ENCODE measurements at regions not wholly inside any gene's neighbourhood (a gene's known extent, or its start where the extent isn't known, plus 50 kb on each side); places are given as distances from the start of the nearest gene placed in this dataset.

GRCh38 chr7:68482800-68483199 lies 1115.5 kb upstream of the AUTS2 start:
- TF ChIP-seq POLR2AphosphoS5 (IDR thresholded peaks at IDR 0.05; ENCODE audit: borderline replicate concordance, low read depth, low read length), result no peak
- no peak for TF ChIP-seq EZH2 (IDR thresholded peaks at IDR 0.05)
- peak; percentile 90 for TF ChIP-seq FOXP2 (optimal IDR thresholded peaks at IDR 0.05; ENCODE audit: control extremely low read depth, extremely low read length, insufficient read depth)
- Histone ChIP-seq H3K27ac (no peak overlapping the region), H3K9ac (ENCODE audit: insufficient read length) (no peak overlapping the region), H3K36me3 (ENCODE audit: insufficient read depth, low read length) (no peaks in the 10 kb centered on the region), H3K9me3 (ENCODE audit: low read depth, low read length) (no peaks in the 10 kb centered on the region), H3K4me3 (no peak overlapping the region)
- DNase-seq (ENCODE audit: low read depth, low spot score), result peak; percentile 62

GRCh38 chr7:68484731-68485130 lies 1113.5 kb upstream of the AUTS2 start:
- DNase-seq (ENCODE audit: low read depth, low spot score), result no peak
- TF ChIP-seq EZH2 (IDR thresholded peaks at IDR 0.05) (no peak), POLR2AphosphoS5 (IDR thresholded peaks at IDR 0.05; ENCODE audit: borderline replicate concordance, low read depth, low read length) (no peak), FOXP2 (optimal IDR thresholded peaks at IDR 0.05; ENCODE audit: control extremely low read depth, extremely low read length, insufficient read depth) (no peak)
- Histone ChIP-seq H3K4me3 (no peak overlapping the region), H3K9me3 (ENCODE audit: low read depth, low read length) (no peaks in the 10 kb centered on the region), H3K9ac (ENCODE audit: insufficient read length) (no peak overlapping the region), H3K27ac (no peak overlapping the region), H3K36me3 (ENCODE audit: insufficient read depth, low read length) (no peaks in the 10 kb centered on the region)

DNA sequence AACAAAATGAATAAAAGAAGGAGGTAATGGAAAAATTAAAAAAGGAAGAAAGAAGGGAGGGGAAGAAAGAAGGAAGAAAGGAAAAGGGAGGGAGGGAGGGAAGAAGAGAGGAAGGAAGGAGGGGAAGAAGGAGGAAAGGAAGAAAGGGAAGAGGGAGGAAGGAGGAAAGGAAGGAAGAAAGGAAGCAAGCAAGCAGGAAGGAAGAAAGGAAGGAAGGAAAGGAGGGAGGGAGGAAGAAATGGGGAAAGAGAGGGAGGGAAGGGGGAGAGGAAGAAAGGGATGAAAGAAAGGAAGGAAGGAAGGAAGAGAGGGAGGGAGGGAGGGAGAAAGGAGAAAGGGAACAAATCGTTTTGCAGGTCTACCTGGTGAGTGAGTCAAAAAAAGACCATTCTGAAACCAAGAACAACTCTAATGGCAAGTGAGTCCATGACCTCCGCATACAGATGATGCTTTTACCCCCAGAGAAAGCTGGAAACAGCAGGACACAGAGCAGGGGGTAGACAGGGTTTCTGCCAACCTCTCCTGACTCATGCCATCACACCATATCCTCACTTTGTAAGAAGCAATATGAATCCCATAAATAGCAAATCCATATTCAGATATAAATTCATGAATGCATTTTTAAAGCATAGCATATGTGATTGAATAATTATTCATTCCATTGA lies 1112.9 kb upstream of the AUTS2 start:
- TF ChIP-seq FOXP2 (optimal IDR thresholded peaks at IDR 0.05; ENCODE audit: control extremely low read depth, extremely low read length, insufficient read depth) (no peak), POLR2AphosphoS5 (IDR thresholded peaks at IDR 0.05; ENCODE audit: borderline replicate concordance, low read depth, low read length) (no peak), EZH2 (IDR thresholded peaks at IDR 0.05) (no peak)
- no peaks in the 10 kb centered on the region for H3K9me3 ChIP-seq (ENCODE audit: low read depth, low read length)
- H3K36me3 ChIP-seq (ENCODE audit: insufficient read depth, low read length), result no peaks in the 10 kb centered on the region
- H3K9ac ChIP-seq (ENCODE audit: insufficient read length), result no peak overlapping the region
- H3K4me3 ChIP-seq, result no peak overlapping the region
- DNase-seq (ENCODE audit: low read depth, low spot score), result no peak
- H3K27ac ChIP-seq, result no peak overlapping the region

- Histone ChIP-seq H3K9me3 (ENCODE audit: low read depth, low read length) (no peaks in the 10 kb centered on the region), H3K36me3 (ENCODE audit: insufficient read depth, low read length) (no peaks in the 10 kb centered on the region), H3K9ac (ENCODE audit: insufficient read length) (no peak overlapping the region), H3K4me3 (no peak overlapping the region), H3K27ac (no peak overlapping the region)
- DNase-seq (ENCODE audit: low read depth, low spot score), result no peak
- no peak for TF ChIP-seq POLR2AphosphoS5 (IDR thresholded peaks at IDR 0.05; ENCODE audit: borderline replicate concordance, low read depth, low read length)
- no peak for TF ChIP-seq EZH2 (IDR thresholded peaks at IDR 0.05)
- TF ChIP-seq FOXP2 (optimal IDR thresholded peaks at IDR 0.05; ENCODE audit: control extremely low read depth, extremely low read length, insufficient read depth), result no peak
These were observed 1109.8 kb upstream of the AUTS2 start for GRCh38 chr7:68488341-68489060.

DNA sequence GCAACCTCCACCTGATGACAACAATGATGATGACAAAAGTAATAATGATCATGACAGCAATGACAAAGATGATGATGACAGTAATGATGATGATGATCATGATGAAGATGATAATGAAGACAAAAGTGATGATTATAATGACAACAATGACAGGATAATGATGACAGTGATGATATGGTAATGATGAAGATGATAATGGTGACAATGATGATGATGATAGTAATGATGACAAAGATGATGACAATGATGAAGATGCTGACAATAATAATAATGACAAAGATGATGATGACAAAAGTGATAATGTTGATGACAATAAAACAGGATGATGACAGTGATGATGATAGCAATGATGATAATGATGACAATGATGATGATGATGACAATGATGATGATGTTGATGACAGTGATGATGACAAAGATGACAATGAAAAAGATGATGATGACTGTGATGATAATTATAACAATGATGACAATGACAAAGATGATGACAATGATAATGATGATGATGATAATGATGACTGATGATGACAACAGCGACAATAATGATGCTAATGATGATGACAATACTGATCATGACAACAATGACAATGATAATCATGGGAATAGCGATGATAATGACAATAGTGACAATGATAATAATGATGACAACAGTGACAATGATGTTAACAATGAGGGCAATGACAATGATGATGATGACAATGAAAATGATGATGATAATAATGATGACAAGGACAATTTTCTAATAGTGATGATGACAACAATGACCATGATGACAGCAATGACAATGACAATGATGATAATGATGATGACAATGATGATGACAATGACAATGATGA lies 1106.5 kb upstream of the AUTS2 start:
- no peaks in the 10 kb centered on the region for H3K36me3 ChIP-seq (ENCODE audit: insufficient read depth, low read length)
- no peak overlapping the region for H3K9ac ChIP-seq (ENCODE audit: insufficient read length)
- H3K27ac ChIP-seq, result no peak overlapping the region
- H3K4me3 ChIP-seq, result no peak overlapping the region
- TF ChIP-seq EZH2 (IDR thresholded peaks at IDR 0.05) (no peak), FOXP2 (optimal IDR thresholded peaks at IDR 0.05; ENCODE audit: control extremely low read depth, extremely low read length, insufficient read depth) (no peak), POLR2AphosphoS5 (IDR thresholded peaks at IDR 0.05; ENCODE audit: borderline replicate concordance, low read depth, low read length) (no peak)
- no peak for DNase-seq (ENCODE audit: low read depth, low spot score)
- no peaks in the 10 kb centered on the region for H3K9me3 ChIP-seq (ENCODE audit: low read depth, low read length)

- H3K9me3 ChIP-seq (ENCODE audit: low read depth, low read length), result no peaks in the 10 kb centered on the region
- no peaks in the 10 kb centered on the region for H3K36me3 ChIP-seq (ENCODE audit: insufficient read depth, low read length)
- H3K9ac ChIP-seq (ENCODE audit: insufficient read length), result no peak overlapping the region
- H3K27ac ChIP-seq, result no peak overlapping the region
- H3K4me3 ChIP-seq, result no peak overlapping the region
- no peak for DNase-seq (ENCODE audit: low read depth, low spot score)
- TF ChIP-seq POLR2AphosphoS5 (IDR thresholded peaks at IDR 0.05; ENCODE audit: borderline replicate concordance, low read depth, low read length) (no peak), FOXP2 (optimal IDR thresholded peaks at IDR 0.05; ENCODE audit: control extremely low read depth, extremely low read length, insufficient read depth) (no peak), EZH2 (IDR thresholded peaks at IDR 0.05) (no peak)
These were observed 1106.0 kb upstream of the AUTS2 start for GRCh38 chr7:68492359-68492690.

DNA sequence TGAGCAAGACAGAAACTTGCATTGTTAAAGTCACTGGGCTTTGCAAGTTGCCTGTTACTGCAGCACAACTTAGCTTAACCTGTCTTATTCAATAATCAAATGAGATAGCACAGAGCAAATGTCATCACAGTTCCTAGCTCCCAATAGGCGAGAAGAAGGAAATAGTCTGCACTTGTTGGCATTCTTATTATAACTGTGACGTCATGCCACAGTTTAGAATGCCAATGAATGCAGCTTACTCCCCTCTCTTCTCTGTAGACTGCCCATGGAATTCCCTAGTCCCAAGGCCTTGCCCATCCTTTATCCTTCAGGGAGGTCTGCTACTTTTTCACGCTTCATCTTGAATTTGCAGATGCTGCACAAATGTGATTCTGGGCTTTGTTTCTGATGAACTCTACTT lies 1094.9 kb upstream of the AUTS2 start:
- Histone ChIP-seq H3K9me3 (ENCODE audit: low read depth, low read length) (no peaks in the 10 kb centered on the region), H3K27ac (no peak overlapping the region), H3K4me3 (no peak overlapping the region), H3K9ac (ENCODE audit: insufficient read length) (no peak overlapping the region), H3K36me3 (ENCODE audit: insufficient read depth, low read length) (no peaks in the 10 kb centered on the region)
- TF ChIP-seq EZH2 (IDR thresholded peaks at IDR 0.05) (no peak), FOXP2 (optimal IDR thresholded peaks at IDR 0.05; ENCODE audit: control extremely low read depth, extremely low read length, insufficient read depth) (no peak), POLR2AphosphoS5 (IDR thresholded peaks at IDR 0.05; ENCODE audit: borderline replicate concordance, low read depth, low read length) (no peak)
- no peak for DNase-seq (ENCODE audit: low read depth, low spot score)

DNA sequence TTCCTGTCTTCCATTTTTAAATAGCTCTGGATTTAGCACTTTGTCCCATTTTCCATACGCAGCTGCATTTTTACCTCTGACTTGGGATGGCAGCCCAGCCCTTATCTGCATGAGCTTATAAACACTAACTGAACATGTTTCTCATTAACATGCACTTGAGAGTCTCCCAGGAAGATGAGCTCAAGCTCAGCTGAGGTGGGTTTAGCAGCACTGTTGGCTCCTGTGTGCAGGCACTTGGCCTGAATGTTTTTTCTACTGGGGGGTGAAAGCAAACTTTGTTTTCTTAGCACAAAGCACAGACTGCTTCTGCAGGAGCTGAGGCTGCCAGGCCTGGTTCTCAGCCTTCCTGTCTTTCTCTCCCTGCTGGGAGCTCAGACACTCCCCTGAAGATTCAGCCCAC lies 1093.6 kb upstream of the AUTS2 start:
- H3K4me3 ChIP-seq, result no peak overlapping the region
- H3K36me3 ChIP-seq (ENCODE audit: insufficient read depth, low read length), result no peaks in the 10 kb centered on the region
- TF ChIP-seq POLR2AphosphoS5 (IDR thresholded peaks at IDR 0.05; ENCODE audit: borderline replicate concordance, low read depth, low read length) (no peak), EZH2 (IDR thresholded peaks at IDR 0.05) (no peak), FOXP2 (optimal IDR thresholded peaks at IDR 0.05; ENCODE audit: control extremely low read depth, extremely low read length, insufficient read depth) (no peak)
- H3K27ac ChIP-seq, result no peak overlapping the region
- H3K9ac ChIP-seq (ENCODE audit: insufficient read length), result no peak overlapping the region
- no peaks in the 10 kb centered on the region for H3K9me3 ChIP-seq (ENCODE audit: low read depth, low read length)
- no peak for DNase-seq (ENCODE audit: low read depth, low spot score)
